GM19023 (cell line): ENCODE measurements at regions not wholly inside any gene's neighbourhood (a gene's known extent, or its start where the extent isn't known, plus 50 kb on each side); places are given as distances from the start of the nearest gene placed in this dataset.
A peak's percentile ranks its signal among the peaks of the same experiment; 100 is the strongest.
"Not testable (repeated sequence)": the region's sequence is repeated elsewhere in the genome, so short reads cannot be mapped to it uniquely, and the experiment has no call there.

Experiments used
- ATAC-seq: cut with Tn5 transposase; IDR thresholded peaks from one replicate; pipeline ENCODE4 v1.9.1; 2021; ENCODE audit warnings: mild to moderate bottlenecking, moderate library complexity; ENCODE audit not compliant: unreplicated experiment

GRCh38 chr2:59177748-59178147 is 936.6 kb upstream of the FANCL start:
- ATAC-seq: no peak

GRCh38 chr2:59176737-59177136 is 935.6 kb upstream of the FANCL start:
- ATAC-seq: no peak

GRCh38 chr2:59174536-59175243 is 933.6 kb upstream of the FANCL start:
- no peak for ATAC-seq

GRCh38 chr2:59173325-59173724 is 932.2 kb upstream of the FANCL start:
- no peak for ATAC-seq

GRCh38 chr2:59171019-59171418 is 929.9 kb upstream of the FANCL start:
- ATAC-seq: peak; percentile 54

GRCh38 chr2:59168766-59169165 is 927.6 kb upstream of the FANCL start:
- ATAC-seq: no peak

GRCh38 chr2:59167514-59167913 is 926.4 kb upstream of the FANCL start:
- ATAC-seq: no peak

- not testable (repeated sequence) for ATAC-seq
Measured at GRCh38 chr2:59157908-59158307, 916.8 kb upstream of the FANCL start.

- ATAC-seq: no peak
Measured at GRCh38 chr2:59151805-59152204, 910.7 kb upstream of the FANCL start.

- no peak for ATAC-seq
Measured at GRCh38 chr2:59150217-59150849, 909.2 kb upstream of the FANCL start.

GRCh38 chr2:59149271-59149670 is 908.1 kb upstream of the FANCL start:
- ATAC-seq: no peak

GRCh38 chr2:59112258-59112657 is 871.1 kb upstream of the FANCL start:
- no peak for ATAC-seq

- ATAC-seq: no peak
Measured at GRCh38 chr2:59096973-59097372, 855.8 kb upstream of the FANCL start.

- ATAC-seq: no peak
Measured at GRCh38 chr2:59093571-59093970, 852.4 kb upstream of the FANCL start.

- no peak for ATAC-seq
Measured at GRCh38 chr2:59084326-59084725, 843.2 kb upstream of the FANCL start.

GRCh38 chr2:59083075-59083828 is 842.1 kb upstream of the FANCL start:
- ATAC-seq: no peak

- ATAC-seq: no peak
Measured at GRCh38 chr2:59082657-59083056, 841.5 kb upstream of the FANCL start.

- ATAC-seq: no peak
Measured at GRCh38 chr2:59080451-59081181, 839.5 kb upstream of the FANCL start.

GRCh38 chr2:59077981-59078531 is 836.9 kb upstream of the FANCL start:
- ATAC-seq: no peak

GRCh38 chr2:59077026-59077725 is 836.1 kb upstream of the FANCL start:
- no peak for ATAC-seq
